ENCODE measurements at regions not wholly inside any gene's neighbourhood (a gene's known extent, or its start where the extent isn't known, plus 50 kb on each side); places are given as distances from the start of the nearest gene placed in this dataset.
A peak's percentile ranks its signal among the peaks of the same experiment; 100 is the strongest.
"Not testable (repeated sequence)": the region's sequence is repeated elsewhere in the genome, so short reads cannot be mapped to it uniquely, and the experiment has no call there.

GRCh38 chr12:93235881-93236280 is 141.8 kb upstream of the NUDT4 start:
- WGBS, 2 donors: 93 to 97% methylated on average over 5 of the region's 5 CpGs
- no peak for ATAC-seq
- Histone ChIP-seq H3K36me3 (no peaks in the 10 kb centered on the region), H3K9me3 (peaks cover 0 to 49% (median 4%) of the 10 kb centered on the region in 11 donors), H3K27me3 (no peaks in the 10 kb centered on the region), H3K27ac (no peak overlapping the region), H3K4me3 (no peak overlapping the region), H3K4me1 (peaks cover 0 to 10% (median 0%) of the 10 kb centered on the region in 9 donors)
- intact Hi-C loops (cut with DNase I): no loop called here
- no peak for TF ChIP-seq CTCF (IDR thresholded peaks at IDR 0.05)
- DNase-seq: no peak

GRCh38 chr12:93237235-93237915 is 140.3 kb upstream of the NUDT4 start:
- Histone ChIP-seq H3K9me3 (peaks cover 0 to 49% (median 4%) of the 10 kb centered on the region in 11 donors), H3K27ac (peak overlapping the region in 3 of 10 donors; percentile 32 to 71 (median 36)), H3K27me3 (no peaks in the 10 kb centered on the region), H3K4me3 (no peak overlapping the region), H3K36me3 (no peaks in the 10 kb centered on the region), H3K4me1 (peaks cover 0 to 19% (median 4%) of the 10 kb centered on the region in 9 donors)
- no peak for TF ChIP-seq CTCF (IDR thresholded peaks at IDR 0.05)
- WGBS, 2 donors: 60 to 70% methylated on average over 4 of the region's 4 CpGs
- intact Hi-C loops (cut with DNase I): no loop called here
- DNase-seq (peak in 1 of 2 donors; percentile 33), ATAC-seq (peak in 6 of 8 donors; percentile 42 to 83 (median 72))

DNA sequence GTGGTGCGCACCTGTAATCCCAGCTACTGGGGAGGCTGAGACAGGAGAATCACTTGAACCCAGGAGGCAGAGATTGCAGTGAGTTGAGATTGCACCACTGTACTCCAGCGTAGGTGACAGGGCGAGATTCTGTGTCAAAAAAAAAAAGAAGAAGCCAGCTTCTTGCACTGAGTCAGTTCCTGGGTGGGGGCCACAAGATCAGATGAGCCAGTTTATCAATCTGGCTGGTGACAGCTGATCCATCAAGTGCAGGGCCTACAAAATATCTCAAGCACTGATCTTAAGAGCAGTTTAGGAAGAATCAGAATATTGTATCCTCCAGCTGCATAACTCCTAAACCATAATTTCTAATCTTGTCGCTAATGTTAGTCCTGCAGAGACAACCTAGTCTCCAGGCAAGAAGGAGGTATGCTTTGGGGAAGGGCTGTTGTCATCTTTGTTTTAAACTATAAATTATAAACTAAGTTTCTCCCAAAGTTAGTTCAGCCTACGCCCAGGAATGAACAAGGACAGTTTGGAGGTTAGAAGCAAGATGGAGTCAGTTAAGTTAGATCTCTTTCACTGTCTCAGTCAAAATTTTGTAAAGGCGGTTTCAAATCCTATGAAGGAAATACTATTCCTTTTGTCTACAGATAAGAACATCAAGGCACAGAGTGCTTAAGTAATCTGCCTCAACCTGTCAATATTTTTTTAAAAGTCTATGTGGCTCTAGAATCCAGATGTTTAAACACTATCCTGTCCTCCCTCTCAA is 139.0 kb upstream of the NUDT4 start:
- H3K36me3 ChIP-seq; ATAC-seq; H3K27ac ChIP-seq; intact Hi-C loops (cut with DNase I); H3K4me3 ChIP-seq; H3K27me3 ChIP-seq; DNase-seq: not testable (repeated sequence)
- peaks cover 0 to 49% (median 4%) of the 10 kb centered on the region in 11 donors for H3K9me3 ChIP-seq
- 97 to 98% methylated on average over 6 of the region's 6 CpGs for WGBS, 2 donors
- H3K4me1 ChIP-seq: peaks cover 0 to 33% (median 16%) of the 10 kb centered on the region in 9 donors

DNA sequence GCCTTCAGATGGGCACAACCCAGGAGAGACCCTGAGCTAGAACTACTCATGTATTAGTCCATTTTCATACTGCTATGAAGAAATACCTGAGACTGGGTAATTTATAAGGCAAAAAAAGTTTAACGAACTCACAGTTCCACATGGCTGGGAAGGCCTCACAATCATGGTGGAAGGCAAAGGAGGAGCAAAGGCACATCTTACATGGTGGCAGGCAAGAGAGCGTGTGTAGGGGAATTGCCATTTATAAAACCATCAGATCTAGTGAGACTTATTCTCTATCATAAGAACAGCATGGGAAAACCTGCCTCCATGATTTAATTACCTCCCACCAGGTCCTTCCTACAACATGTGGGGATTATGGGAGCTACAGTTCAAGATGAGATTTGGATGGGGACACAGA is 137.9 kb upstream of the NUDT4 start:
- intact Hi-C loops (cut with DNase I): loop anchor here in 1 of 10 donors (5.0 kb wide), 1 partner anchor 58 kb away; no protein-coding TSS in a partner anchor
- WGBS, 2 donors: 96 to 97% methylated on average over 2 of the region's 2 CpGs

DNA sequence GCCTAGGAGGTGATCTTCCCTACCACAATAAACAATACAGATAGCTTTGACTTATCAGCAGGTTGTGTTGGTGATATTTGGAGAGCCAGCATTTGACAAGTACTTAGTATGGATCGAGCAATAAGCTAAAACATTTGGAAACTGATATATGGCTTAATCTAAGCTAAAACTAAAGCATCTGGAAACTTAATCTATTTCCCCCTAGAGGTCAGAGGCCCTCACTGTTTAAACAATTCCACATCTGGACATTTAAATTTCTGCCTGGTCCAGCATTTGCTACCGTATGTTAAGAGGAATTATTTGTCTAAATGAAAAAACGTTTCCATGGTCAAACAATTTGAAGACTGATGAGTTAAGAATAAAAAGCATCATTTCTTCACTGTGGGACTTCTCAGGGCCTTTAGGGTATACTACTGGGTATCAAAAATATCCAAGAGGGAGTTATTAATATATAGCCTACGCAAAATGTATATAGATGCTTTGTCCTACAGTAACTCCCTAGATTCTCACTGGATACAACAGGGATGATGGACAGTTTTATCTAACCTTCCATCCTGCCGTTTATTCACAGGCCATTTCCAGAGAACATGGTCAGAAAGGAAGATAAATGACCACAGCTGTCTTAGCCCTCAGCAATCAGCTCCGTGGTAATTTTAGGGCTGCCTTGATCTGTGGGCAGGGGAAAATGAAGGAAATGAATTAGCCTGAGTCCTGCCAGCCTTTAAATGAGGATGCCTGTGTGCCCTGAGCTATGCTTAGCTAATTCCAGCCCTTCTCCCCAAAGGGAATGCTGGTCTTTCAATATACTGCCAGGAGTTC is 135.4 kb upstream of the NUDT4 start:
- H3K9me3 ChIP-seq: peaks cover 0 to 27% (median 4%) of the 10 kb centered on the region in 11 donors
- H3K4me3 ChIP-seq: no peak overlapping the region
- H3K27me3 ChIP-seq: no peaks in the 10 kb centered on the region
- no peaks in the 10 kb centered on the region for H3K36me3 ChIP-seq
- TF ChIP-seq CTCF (IDR thresholded peaks at IDR 0.05): peak in 3 of 9 donors; percentile 10 to 14 (median 11)
- 42 to 48% methylated on average over 6 of the region's 6 CpGs for WGBS, 2 donors
- intact Hi-C loops (cut with DNase I): loop anchor here in 1 of 10 donors (5.0 kb wide), 1 partner anchor 55 kb away; no protein-coding TSS in a partner anchor
- peaks cover 0 to 56% (median 18%) of the 10 kb centered on the region in 9 donors for H3K4me1 ChIP-seq
- H3K27ac ChIP-seq: peak overlapping the region in 6 of 10 donors; percentile 1 to 82 (median 17)
- ATAC-seq (peak in 1 of 8 donors; percentile 52), DNase-seq (no peak)

More for the DNA sequence above, 137.9 kb upstream of the NUDT4 start:
- Histone ChIP-seq H3K4me1 (peaks cover 0 to 44% (median 22%) of the 10 kb centered on the region in 9 donors), H3K9me3 (peaks cover 0 to 49% (median 4%) of the 10 kb centered on the region in 11 donors)
- H3K27ac ChIP-seq, H3K36me3 ChIP-seq, H3K27me3 ChIP-seq, DNase-seq, ATAC-seq, H3K4me3 ChIP-seq: not testable (repeated sequence)

All from heart right ventricle (tissue), 16 donors.